Omental fat pad (tissue), 3 donors: ENCODE measurements at regions not wholly inside any gene's neighbourhood (a gene's known extent, or its start where the extent isn't known, plus 50 kb on each side); places are given as distances from the start of the nearest gene placed in this dataset.
A peak's percentile ranks its signal among the peaks of the same experiment; 100 is the strongest.

ENCODE experiments used
- ATAC-seq: fragments of 150-250 bp; one replicate; pipeline ENCODE4 v1.9.1; 2016; ENCODE audit warnings: mild to moderate bottlenecking, moderate library complexity; ENCODE audit not compliant: low FRiP score
- DNase-seq: peaks from one replicate; pipeline ENCODE4 v3.0.0-alpha.2; 2019; ENCODE audit warnings: low spot score
- TF ChIP-seq, protein P1 (sequence below), 3 donors: fragments of 450-650 bp; IDR thresholded peaks; one replicate each; pipeline ENCODE4 v1.5.1; 2016 to 2017; ENCODE audit warnings: antibody characterized with exemption in 3 of 3, mild to moderate bottlenecking in 3 of 3, moderate library complexity in 2 of 3

DNA sequence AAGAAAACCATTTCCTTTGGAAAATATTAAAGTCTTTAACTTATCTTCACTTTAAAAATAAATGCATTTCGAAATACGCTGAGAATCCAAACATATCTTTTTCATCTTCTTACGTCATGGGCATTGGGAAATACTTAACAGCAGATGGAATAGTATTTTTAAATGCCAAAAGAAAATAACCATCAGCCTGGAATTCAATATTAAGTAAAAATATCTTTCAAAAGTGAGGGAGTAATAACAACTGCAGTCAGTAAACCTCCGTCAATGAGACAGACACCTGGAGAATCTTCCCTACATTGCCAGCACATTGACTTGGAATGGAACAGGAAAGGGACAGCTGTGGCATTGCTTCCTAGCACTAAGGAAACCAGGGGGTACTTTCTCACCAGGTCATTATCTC, 290.4 kb upstream of the TNP1 start:
- no peak for DNase-seq
- TF ChIP-seq, protein P1, sequence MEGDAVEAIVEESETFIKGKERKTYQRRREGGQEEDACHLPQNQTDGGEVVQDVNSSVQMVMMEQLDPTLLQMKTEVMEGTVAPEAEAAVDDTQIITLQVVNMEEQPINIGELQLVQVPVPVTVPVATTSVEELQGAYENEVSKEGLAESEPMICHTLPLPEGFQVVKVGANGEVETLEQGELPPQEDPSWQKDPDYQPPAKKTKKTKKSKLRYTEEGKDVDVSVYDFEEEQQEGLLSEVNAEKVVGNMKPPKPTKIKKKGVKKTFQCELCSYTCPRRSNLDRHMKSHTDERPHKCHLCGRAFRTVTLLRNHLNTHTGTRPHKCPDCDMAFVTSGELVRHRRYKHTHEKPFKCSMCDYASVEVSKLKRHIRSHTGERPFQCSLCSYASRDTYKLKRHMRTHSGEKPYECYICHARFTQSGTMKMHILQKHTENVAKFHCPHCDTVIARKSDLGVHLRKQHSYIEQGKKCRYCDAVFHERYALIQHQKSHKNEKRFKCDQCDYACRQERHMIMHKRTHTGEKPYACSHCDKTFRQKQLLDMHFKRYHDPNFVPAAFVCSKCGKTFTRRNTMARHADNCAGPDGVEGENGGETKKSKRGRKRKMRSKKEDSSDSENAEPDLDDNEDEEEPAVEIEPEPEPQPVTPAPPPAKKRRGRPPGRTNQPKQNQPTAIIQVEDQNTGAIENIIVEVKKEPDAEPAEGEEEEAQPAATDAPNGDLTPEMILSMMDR (IDR thresholded peaks at IDR 0.05) = no peak
- ATAC-seq = peak; percentile 71

DNA sequence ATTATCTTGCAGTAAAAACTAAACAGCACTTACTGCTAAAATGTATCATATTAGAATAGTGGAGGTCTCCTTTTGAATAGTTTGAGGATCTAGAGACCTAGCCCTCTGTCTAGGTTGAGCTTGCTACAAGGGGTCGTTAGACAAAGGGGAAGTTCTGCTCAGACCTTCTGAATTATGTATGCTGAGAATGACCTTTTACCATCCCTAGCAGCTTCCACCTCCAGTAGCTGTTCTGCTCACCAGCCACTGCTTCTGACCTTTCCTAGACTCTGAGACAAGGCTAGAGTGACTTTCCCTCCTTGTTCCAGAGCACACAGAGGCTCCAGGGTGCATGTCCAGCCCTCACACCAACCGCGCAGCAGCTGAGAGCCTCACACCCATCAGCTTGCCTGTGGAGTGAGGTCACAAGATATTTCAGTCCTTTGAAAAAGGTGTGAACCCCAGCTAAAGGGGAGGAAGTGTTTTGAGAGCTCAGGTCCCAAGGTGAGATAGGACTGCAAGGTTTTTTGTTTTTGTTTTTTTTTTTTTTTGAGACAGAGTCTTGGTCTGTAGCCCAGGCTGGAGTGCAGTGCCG, 289.3 kb upstream of the TNP1 start:
- TF ChIP-seq, protein P1 (IDR thresholded peaks at IDR 0.05) = no peak
- ATAC-seq (no peak), DNase-seq (no peak)

DNA sequence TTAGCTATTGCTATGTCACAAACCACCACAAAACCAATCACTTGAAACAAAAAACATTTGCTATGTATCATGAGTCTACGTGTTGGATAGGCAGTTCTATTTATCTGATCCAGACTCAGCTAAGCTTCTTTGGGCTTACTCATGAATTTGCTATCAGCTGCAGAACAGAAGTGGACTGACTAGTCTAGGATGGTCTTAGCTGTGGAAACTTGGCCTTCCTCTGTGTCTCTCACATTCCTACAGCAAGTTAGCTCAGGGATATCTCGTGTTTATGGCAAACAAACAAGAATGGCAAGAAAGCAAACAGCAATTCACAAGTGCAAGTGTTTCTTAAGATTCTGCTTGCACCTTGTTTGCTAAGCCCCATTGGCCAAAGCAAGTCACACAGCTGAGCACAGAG, 288.0 kb upstream of the TNP1 start:
- DNase-seq (no peak), ATAC-seq (no peak)
- TF ChIP-seq, protein P1 (IDR thresholded peaks at IDR 0.05) = no peak

DNA sequence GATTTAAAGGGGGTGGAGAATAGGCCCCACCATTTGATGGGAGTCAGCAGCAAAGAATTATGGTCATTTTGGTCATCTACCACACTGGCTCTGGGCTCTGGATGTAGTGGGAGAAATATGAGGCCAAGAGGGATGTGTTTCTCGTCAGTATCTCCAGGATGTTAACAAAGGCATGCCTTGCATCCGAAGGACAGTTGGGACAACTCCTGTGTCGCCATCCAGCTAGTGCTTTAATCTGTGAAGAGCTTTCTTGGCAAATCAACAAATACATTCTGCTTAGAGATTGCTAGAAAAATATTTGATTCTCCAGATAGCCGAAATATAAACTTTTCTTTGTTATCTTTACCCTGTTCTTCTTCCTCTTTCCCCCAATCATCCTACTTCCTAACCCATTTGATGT, 287.1 kb upstream of the TNP1 start:
- ATAC-seq = no peak

DNA sequence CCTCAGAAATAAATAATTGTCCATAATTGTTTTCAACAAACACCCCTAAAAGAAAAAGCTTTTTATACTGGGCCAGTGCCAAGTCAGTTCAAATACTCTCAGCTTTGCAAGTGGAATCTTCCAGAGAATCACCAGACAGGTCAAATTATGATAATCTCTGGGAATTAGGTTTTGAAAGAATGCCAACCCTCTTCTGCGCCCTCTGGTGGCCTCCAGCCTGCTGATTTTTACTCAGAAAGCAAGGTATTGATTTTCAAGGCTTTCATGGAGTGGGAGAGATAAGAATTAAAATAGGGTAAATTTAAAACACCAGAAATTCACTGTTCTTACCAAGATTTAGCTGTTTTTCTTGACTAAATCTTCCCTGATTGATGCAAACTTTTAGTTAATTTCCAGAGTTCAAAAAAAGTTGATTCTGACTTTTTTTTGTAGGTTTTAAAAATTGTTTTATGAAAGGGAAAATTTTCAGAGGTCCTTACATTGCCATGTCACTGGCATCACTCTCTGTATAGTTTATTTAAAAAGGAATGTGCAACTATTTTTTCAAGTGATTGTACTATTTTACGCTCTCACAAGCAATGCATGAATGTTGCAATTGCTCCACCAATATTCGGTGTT, 282.9 kb upstream of the TNP1 start:
- DNase-seq (no peak), ATAC-seq (no peak)
- TF ChIP-seq, protein P1 (IDR thresholded peaks at IDR 0.05) = no peak

More for the DNA sequence above, 287.1 kb upstream of the TNP1 start:
- no peak for DNase-seq
- TF ChIP-seq, protein P1 (IDR thresholded peaks at IDR 0.05) = no peak

DNA sequence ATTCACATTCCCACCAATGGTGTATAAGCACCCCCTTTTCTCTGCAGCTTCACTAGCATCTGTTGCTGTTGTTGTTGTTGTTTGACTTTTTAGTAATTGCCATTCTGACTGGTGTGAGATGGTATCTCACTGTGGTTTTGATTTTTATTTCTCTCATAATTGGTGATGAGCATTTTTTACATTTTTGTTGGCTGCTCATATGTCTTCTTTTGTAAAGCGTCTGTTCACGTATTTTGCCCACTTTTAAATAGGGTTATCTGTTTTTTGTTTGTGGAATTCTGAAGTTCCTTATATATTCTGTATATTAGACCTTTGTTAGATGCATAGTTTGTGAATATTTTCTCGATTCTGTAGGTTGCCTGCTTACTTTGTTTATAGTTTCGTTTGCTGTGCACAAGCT, 278.4 kb upstream of the TNP1 start:
- TF ChIP-seq, protein P1 (IDR thresholded peaks at IDR 0.05) = no peak
- DNase-seq (no peak), ATAC-seq (no peak)

DNA sequence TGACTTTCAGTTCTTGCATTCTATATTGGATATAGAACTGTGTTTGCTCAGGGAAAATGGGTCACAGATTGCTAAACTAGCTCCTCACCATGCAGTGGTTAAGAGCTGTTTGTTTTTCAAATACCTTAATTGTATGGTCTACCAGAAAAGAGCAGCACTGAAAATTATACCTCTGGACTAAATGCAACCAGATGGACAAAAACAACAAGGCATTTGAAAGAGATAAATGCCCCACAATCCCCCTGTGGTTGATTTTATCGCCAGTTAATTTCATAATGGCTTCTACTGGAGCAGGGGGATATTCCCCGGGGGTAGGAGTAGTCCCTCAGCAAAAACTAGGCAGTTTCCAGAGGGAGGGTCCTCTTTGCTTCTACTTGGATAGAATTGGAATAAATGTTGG, 267.9 kb upstream of the TNP1 start:
- TF ChIP-seq, protein P1 (IDR thresholded peaks at IDR 0.05) = no peak
- DNase-seq (no peak), ATAC-seq (no peak)
